ENCODE measurements at regions not wholly inside any gene's neighbourhood (a gene's known extent, or its start where the extent isn't known, plus 50 kb on each side); places are given as distances from the start of the nearest gene placed in this dataset.

GRCh38 chr2:149656996-149657395 lies 69.4 kb upstream of the MMADHC start:
- TF ChIP-seq EZH2 (IDR thresholded peaks at IDR 0.05; ENCODE audit: insufficient read depth, poor library complexity, severe bottlenecking) (no peak), EZH2phosphoT487 (IDR thresholded peaks at IDR 0.05; ENCODE audit: insufficient read depth, low read depth) (no peak)
